ENCODE measurements at regions not wholly inside any gene's neighbourhood (a gene's known extent, or its start where the extent isn't known, plus 50 kb on each side); places are given as distances from the start of the nearest gene placed in this dataset.
"Not testable (repeated sequence)": the region's sequence is repeated elsewhere in the genome, so short reads cannot be mapped to it uniquely, and the experiment has no call there.

DNA sequence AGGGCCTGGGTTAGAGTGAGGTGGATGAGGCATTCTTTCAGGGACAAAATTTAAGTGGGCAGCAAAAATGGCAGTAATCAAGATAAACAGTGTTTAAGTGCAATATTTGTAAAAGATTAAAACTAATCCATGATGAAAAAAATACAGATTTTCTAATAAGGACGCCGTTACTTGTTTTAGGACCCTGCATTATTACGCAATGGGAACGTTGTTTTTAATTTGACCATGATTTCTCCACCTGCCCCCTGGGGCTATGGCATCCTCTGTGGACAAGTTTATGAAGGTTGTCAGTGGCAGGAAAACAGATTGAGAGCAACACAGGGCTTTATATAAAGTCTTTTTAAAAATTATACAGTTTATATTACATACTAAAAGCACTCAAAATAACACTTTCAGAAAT is 380.6 kb upstream of the PHF14 start:
- DNase-seq (ENCODE audit: low read depth): no peak

DNA sequence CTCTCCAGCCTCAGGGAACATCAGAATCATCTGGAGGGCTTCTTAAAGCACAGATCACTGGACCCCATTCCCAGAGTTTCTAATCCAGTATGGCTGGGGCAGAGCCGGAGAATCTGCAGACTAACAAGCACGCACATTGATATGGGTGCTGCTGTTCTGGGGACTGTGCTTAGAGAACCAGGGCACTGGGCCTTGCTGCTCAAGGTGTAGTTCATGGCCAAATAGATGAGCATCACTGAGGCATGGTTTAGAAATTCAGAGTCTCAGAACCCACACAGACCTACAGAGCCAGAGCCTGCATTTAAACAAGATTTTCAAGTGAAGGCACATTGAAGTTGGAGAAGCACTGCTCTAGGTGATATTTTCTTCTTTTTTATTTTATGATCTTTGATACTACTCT is 376.8 kb upstream of the PHF14 start:
- no peak for DNase-seq (ENCODE audit: low read depth)

DNA sequence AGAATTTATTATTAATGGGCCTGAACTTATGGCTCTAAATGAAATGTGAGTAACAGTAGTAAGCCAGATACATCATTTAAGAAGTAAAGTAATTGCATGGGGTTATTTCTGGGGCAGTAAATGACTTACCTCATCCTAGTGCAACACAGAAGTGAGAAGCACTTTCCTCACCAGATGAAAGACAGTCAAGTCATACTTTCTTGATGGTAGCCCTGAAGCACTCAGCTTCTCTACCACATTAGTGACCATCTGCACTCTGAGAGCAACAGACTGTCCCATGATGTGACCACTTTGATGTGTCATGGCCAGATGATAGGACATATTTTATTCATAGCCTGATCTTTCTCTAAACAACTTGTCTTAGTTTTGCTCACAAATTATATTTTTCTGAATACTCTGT is 369.5 kb upstream of the PHF14 start:
- no peak for DNase-seq (ENCODE audit: low read depth)

DNA sequence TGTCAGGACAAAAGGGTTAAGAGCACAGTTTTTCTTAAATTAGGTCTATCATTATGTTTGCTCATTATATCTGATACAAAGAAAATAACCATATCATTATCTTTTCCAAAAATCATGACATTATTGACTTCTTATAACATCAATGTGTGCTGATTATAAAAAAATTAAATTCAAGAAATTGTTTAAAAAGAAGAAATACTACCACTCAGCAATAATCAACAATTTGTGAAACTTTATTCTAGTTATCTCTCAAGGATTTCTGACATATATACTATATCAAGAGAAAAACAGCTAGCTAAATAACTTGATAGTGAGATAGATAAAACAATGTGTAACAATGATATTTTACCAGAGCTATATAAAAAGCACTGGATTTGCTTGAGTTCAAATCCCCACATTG is 360.7 kb upstream of the PHF14 start:
- DNase-seq (ENCODE audit: low read depth): no peak

DNA sequence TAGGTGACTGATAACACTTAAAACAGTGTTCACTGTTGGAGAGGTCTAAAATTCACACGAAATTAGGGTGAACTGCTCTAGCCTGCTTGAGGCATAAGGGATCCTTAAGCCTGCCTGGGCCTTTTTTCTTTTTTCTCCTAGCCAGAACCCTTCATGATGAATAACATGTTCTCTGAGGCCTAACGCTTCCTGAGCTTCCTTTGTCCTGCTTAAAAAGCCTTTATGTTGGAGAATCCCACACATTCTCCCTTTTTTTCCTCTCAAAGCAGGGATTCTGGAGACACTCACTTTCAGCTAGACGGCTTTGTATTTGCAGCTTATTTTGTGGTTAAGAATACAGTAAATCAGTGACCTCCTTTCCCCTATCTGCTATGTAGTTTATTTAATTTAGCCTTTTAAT is 354.7 kb upstream of the PHF14 start:
- DNase-seq (ENCODE audit: low read depth): no peak

DNA sequence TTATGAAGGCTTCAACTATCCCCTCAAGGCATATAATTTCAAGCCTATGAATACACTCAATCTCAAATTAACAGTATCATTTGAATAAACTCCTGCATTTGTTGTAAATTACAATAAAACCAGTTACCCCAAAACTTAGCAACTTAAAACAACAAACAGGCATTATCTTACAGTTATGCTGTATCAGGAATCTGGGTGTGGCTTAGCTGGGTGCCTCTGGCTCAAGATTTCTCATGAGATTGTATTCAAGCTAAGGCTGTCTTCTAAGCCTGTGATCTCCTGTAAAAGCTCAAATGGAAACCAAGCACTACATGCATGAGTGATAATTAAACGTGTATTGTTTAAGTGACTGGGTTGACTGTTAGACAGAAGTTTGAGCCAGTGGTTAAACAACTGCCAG is 341.0 kb upstream of the PHF14 start:
- DNase-seq (ENCODE audit: low read depth): no peak

DNA sequence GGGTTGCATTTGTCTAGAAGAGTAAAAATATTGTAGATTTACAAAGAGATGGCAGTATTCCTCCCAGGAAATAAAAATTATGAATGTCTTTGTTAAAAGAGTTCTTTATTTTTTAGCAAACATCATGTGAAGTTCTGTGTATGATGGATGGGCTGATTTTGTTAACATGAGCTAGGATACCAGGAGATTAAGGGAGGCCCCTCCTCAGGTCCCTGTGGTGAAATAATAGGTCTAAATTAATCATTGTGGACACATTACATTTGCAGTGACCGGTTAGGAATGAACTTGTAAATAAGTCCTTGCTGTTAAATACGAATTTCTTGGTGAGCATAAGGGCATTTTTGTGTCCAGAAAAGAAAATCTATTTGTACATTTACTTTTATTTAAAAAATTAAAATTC is 339.4 kb upstream of the PHF14 start:
- DNase-seq (ENCODE audit: low read depth): no peak

DNA sequence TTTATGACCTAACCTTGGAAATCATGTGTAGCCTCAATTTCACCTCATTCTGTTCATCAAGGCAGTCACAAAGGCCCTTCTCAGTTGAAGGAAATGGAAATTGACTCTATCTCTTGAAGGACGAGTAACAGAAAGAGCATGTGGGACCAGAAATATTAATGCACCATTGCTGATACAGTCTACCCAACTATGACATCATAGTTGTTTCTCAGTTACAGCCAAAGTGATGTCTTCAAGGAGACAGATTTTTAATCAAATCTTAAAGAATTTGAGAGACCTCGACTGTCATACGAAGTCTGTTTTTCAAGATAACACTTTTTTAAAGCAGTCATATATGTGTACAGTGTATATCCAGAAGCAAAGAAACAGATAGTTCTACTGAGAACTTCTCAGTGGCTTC is 335.7 kb upstream of the PHF14 start:
- DNase-seq (ENCODE audit: low read depth): no peak

DNA sequence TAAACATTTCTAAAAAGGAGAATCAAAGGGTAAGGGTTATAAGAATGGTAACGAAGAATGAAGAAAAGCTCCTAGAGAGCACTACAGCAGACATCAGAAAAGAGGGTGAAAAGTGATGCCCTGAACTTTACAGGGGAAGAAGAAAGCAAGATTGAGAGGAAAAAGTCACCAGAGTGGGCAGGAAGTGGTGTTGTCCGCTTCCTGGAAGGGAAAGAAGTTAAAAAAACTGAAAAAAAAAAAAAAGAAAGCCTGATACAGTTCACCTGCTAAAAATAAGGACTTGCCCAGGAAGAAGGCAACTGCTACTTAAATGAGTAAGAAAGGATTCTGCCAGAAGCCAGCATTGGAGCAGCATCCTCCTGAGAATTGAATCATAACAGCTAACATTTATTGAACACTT is 330.1 kb upstream of the PHF14 start:
- DNase-seq (ENCODE audit: low read depth): no peak

DNA sequence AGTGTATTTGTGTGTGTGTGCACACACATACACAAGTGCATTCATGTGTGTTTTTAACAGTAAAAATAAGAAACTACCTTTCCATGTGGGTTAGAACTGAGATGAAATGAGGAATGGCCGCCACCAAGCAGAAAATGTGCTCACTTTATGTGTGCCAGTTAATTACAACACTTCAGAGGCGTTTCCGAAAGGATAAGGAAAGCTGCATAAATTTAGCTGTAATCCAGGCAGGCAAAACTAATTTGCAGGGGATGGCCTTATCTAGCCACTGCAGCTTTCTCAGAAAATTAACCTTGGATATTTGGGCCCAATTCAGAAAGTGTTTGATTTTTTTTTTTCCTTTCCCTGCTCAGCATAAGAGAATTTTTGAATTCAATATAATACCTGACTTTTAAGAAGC is 328.8 kb upstream of the PHF14 start:
- no peak for DNase-seq (ENCODE audit: low read depth)

DNA sequence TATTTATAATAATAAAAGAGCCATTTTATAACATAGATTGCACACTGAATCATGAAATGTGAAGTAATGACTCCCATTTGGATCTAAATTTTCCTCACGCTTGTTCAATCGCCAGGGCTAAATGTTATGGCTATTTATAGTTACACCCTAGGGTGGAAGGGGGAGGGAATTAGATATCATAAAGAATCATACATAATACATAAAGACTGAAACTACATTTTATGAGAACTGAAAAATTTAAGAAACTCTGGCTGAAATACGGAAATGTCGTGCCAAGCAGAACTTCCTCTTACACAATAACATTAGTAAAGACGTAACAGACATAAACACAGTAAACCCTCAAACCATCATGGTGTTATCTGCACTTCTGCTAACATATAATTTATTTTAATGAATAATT is 327.5 kb upstream of the PHF14 start:
- no peak for DNase-seq (ENCODE audit: low read depth)

DNA sequence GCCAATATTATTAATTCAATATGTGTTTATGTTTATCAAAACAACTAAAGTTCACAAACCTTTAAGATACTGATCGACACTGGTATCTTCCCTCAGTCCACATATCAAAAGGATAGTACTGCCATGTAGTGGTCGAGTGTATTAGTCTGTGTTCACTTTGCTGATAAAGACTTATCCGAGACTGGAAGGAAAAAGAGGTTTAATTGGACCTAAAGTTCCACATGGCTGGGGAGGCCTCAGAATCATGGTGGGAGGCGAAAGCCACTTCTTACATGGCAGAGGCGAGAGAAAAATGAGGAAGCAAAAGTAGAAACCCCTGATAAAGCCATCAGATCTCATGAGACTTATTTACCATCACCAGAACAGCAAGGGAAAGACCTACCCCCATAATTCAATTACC is 325.4 kb upstream of the PHF14 start:
- DNase-seq (ENCODE audit: low read depth): no peak

DNA sequence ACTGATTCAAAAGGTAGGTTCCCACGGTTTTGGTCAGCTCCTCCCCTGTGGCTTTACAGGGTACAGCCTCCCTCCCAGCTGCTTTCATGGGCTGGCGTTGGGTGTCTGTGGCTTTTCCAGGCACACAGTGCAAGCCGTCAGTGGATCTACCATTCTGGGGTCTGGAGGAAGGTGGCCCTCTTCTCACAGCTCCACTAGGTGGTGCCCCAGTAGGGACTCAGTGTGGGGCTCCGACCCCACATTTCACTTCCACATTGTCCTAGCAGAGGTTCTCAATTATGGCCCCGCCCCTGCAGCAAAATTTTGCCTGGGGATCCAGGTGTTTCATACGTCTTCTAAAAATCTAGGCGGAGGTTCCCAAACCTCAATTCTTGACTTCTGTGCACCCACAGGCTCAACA is 324.6 kb upstream of the PHF14 start:
- not testable (repeated sequence) for DNase-seq (ENCODE audit: low read depth)

DNA sequence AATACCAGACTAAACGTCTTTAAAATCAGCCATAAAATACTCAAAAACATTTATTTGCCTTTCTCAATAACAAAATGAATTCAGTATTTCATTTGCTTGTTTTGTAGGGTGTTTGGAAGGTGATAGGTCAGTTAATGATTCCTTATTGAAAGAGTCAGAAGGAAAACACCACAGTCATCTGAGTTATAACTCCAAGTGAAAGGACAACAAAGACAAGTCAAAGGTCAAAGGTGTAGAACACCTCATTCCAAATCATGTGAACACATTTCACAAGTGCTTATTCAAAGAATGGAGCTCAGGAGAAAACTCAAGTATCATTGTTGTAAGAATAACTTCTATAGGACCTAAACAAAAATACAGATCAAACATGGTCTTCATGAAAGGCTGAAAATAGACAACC is 318.6 kb upstream of the PHF14 start:
- DNase-seq (ENCODE audit: low read depth): no peak

DNA sequence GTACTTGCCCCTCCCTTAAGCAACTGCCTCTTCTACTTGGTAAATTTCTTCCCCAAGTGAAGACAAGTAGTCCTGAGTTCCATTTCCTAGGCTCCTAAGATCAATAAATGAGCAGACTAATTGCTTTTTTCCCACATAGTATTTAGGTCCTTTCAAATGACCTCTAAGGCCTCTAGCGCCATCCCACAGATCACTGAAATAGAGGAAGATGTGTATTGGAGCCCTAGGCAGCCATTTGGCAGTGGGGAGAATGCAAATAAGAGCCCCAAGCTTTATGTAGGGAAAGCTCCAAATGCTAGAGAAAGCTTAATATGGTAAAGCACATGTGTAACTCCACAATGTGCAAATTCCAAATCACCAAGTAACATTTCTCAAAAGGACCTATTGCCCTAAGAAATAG is 316.5 kb upstream of the PHF14 start:
- DNase-seq (ENCODE audit: low read depth): no peak

DNA sequence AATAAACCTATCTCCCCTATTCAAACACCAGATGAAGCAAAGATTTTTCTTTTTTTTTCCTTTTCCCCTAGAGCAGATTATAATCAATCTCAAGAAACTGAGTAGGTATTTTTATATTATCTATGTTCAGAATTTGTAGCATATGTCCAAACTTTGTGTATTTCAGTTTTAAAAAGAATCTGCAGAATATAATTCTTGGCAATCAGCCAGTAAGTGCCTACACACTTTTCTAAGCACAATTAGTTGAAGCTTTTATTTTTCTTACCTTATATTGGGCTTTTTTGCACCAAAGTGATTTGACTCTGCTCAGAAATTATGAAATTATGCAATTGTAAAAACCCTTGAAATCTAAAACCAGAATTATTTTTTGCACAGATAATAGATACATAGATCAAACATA is 315.8 kb upstream of the PHF14 start:
- DNase-seq (ENCODE audit: low read depth): no peak

DNA sequence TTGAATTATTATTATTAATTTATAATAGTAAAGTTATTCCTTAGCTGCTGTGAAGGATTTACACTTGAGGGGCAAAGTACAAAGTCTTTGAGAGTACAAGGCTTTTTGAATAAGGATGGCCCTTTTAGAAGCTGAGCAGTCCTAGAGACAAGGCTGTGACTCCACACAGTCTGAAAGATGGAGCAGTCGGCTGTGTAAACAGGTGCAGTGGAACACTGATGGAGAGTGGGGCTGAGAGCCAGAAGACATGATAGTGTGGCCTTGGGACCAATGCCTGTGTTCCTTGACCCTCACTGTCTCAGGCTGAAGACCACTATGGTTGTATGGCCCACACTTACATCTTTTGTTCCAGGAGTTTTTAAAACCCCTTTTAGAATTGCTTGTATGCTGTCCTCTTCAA is 311.2 kb upstream of the PHF14 start:
- DNase-seq (ENCODE audit: low read depth): no peak

DNA sequence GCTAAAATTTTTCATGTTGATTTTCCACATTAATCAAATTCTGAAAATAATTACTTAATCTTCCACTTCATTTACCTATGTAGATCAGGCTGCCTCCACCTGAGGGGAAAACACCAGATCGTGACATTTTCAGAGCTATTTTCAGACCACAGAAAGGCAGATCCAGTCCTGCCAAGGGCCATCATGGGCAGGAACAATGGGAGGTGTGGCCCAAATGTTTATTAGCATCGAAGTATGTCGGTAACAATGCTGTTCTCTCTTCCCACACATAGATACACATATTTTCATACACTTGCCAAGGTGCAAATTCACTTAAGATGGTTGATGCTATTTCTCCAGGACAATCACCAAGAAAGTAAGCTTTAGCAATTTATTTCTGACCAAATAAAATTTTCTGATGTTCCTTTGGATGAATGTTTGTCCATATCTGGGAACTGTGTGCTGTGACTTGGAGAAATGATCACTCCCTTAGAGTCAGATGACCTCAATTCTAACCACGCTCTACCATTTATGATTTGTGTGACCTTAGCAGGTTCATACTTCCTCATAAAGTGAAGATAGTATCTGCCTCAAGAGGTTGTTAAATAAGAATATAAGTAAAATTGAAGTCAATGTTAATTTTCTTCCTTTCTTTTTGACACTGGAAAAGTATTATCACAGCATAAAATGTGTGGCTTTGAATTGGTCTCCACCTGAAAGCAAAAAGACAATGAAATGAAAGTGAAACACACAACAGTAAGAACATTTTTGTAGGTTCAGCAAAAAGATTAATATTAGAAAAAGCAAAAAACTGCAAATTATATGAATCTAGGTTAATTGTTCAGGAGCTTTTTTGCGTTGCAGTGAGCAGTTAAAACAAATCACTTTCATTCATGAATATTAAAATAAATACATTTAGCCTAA is 310.4 kb upstream of the PHF14 start:
- DNase-seq (ENCODE audit: low read depth): no peak

DNA sequence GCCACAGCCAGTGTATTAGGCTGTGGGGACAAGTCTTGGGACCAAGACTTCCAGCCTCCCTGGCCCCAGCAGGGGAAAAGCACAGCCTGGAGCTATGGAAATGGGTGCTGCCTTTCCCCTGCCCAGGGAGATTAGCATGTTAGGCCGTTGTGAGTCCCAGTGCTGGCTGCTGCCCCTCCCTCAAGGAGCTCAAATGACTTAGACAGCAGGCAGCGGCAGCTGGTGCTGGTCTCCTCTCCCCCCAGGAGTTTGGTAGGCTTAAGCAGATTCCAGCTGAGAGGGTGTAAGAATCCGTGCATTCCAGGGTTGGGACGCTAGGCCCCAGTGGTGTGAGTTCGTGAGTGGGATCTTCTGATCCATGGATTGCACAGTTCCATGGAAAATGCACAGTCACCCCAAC is 301.5 kb upstream of the PHF14 start:
- DNase-seq (ENCODE audit: low read depth): no peak

DNA sequence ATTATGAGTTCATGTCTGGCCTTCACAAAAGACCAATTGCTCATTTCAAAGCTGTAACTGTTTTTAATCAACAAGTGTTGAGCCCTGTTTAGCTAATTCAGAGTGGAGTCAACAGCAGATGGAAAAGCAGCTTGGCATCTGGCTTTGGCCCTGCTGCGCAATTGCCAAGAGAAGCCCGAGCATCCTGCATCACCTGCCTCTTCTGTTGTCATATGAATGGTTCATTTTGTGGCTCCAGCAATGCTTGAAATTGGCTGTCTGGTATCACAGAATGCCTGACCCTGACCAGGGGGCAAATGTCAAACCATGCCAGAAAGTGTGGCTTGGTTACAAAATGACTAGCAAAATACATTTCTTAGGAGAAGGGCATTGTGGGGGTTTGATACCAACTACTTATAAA is 296.5 kb upstream of the PHF14 start:
- no peak for DNase-seq (ENCODE audit: low read depth)

DNA sequence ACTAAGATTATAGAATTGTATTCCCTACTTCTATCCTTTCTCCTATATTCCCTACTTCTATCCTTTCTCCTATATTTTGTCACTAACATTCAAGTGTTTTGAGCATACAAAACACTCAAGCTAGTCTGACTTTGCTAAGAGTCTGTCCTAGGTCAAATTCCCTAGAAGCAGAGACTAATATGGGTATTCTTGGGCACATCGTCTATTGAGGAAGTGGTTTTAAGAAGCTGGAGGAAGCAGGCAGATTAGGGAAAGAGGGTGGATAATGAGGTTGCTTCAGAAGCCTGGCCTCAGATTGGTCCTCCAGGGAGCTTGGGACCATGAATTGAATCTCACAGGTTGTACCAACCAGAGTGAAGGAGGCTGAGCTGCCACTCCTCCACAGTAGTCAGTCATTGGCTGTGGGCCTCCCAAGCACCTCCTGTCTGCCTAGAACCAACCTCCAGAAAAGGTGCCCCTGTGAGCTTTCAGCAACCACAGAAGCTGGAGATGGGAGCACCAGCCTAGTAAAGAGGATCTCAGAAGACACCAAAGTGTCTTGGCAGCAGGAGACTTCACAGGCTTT is 295.9 kb upstream of the PHF14 start:
- DNase-seq (ENCODE audit: low read depth): no peak

DNA sequence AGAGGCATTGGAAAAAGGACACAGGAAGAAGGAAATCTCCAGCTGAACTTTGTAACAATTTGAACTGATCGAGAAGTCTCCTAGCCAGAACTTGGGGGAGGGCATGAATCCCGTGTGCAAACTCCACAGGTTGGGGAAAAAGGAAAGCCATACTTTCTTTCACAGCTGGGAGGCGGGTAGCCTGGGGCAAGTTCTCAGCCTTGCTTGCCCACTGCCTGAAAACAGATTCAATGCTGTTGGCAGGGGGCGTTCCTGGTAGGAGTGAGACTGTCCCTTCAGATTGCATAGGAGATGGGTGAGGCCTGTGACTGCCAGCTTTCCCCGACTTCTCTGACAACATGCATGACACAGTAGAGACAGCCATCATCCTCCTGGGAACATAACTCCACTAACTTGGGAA is 289.1 kb upstream of the PHF14 start:
- DNase-seq (ENCODE audit: low read depth): no peak

DNA sequence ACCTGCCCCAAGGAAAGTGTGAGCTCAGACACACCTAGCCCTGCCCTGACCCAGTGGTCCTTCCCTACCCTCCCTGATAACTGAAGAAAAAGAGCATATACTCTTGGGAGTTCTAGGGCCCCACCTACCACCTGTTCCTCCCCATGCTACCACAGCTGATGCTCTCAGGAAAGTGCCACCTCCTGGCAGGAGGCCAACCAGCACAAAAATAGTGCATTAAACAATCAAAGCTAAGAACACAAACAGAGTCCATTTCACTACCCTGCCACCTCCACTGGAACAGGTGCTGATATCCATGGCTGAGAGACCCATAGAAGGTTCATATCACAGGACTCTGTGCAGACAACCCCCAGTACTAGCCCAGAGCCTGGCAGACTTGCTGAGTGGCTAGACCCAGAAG is 288.6 kb upstream of the PHF14 start:
- DNase-seq (ENCODE audit: low read depth): no peak

DNA sequence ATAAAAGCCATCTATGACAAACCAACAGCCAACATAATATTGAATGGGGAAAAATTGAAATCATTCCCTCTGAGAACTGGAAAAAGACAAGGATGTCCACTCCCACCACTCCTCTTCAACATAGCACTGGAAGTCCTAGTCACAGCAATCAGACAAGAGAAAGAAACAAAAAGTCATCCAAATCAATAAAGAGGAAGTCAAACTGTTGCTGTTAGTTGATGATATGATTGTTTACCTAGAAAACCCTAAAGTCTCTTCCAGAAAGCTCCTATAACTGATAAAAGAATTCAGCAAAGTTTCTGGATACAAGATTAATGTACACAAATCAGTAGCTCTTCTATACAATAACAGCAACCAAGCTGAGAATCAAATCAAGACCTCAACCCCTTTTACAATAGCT is 285.1 kb upstream of the PHF14 start:
- no peak for DNase-seq (ENCODE audit: low read depth)
